GM19395 (cell line): ENCODE measurements at regions not wholly inside any gene's neighbourhood (a gene's known extent, or its start where the extent isn't known, plus 50 kb on each side); places are given as distances from the start of the nearest gene placed in this dataset.
"Not testable (repeated sequence)": the region's sequence is repeated elsewhere in the genome, so short reads cannot be mapped to it uniquely, and the experiment has no call there.

ENCODE experiments used
- ATAC-seq: cut with Tn5 transposase; IDR thresholded peaks from one replicate; pipeline ENCODE4 v1.9.1; 2021; ENCODE audit warnings: mild to moderate bottlenecking, moderate library complexity; ENCODE audit not compliant: unreplicated experiment

DNA sequence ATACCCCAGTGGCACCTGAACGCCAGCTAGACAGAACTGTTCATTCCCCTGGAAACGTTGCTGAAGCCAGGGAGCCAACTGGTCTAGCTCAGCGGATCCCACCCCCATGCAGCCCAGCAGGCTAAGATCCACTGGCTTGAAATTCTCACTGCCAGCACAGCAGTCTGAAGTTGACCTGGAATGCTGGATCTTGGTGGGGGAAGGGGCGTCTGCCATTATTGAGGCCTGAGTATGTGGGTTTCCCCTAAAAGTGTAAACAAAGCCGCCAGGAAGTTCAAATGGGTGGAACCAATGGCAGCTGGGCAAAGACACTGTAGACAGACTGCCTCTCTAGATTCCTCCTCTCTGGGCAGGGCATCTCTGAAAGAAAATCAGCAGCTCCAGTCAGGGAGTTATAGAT lies 213.0 kb downstream of the NKX6-1 start:
- no peak for ATAC-seq

DNA sequence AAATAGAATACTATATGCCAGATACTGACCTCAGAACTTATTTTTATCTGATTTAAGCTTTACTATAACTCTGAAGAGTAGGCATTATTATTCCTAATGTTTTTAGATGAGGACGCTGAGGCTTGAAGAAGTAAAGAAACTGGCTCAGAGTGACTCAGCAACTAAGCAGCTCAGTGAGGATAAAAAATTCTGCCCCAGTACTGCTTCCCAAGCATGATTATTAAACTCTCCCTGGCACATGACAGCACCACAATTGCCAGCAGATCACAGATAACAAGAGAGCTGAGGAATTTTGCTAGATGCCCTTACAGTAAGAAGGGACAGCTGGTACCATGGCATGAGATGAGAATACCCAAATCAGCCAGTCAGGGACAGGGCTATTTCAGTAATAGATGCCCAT lies 219.4 kb downstream of the NKX6-1 start:
- no peak for ATAC-seq

DNA sequence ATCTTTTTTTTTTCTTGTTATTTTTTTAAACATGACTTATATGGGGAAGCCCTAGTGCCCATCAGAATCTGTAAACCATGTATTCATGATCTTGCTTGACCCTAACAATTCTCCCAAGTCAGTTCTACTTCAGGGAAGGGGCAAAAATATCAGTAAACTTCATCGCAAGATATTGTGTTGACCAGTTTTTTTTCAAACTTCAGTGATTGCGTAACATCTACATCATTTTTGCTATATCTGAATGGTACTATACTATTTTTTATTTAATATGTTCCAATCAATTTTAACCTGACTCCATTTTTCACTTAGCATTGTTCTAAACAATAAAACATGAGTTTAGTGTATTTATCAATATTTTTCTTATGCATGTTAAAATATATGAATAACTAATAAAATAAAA lies 221.2 kb downstream of the NKX6-1 start:
- ATAC-seq, result no peak

DNA sequence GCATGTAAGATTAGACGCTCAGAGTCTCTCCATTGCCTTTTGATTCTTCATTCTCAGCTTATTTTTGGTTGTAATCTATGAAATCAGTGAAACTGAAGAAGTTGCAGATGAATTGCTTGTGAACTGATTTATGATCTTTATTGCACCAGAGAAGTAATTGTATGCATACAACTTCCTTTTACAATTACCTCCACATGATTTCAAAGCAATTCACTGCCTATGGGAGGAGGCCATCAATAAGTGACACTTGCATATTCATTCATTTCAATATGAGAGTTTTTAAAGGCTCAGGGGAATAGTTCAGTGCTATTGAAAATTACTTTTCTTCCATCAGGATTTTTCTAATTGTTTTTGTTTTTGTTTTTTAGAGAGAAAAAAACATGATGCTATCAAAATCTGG lies 222.3 kb downstream of the NKX6-1 start:
- ATAC-seq, result no peak

DNA sequence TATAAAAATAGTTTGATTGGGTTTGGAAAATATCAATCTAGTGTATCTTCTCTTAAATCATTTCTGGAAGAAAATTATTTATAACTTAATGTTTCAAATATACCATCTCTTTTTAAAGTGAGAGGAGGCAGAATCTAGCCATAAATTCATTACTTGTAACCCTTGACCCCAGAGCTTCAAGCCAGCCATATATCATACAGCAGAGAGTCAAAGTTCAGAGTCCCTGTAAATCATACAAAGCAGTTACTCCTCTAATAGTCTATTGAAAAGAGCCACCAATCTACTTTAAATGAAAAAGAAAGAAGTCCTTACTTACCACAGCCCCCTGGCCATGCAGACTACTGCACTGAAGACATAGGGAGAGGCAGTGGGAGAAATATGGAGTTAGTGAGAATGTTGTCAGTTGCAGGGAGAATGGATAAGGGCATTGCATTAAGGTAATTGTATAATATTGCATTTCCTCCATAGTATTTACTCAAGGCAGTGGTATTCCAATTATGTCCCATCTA lies 229.5 kb downstream of the NKX6-1 start:
- no peak for ATAC-seq

DNA sequence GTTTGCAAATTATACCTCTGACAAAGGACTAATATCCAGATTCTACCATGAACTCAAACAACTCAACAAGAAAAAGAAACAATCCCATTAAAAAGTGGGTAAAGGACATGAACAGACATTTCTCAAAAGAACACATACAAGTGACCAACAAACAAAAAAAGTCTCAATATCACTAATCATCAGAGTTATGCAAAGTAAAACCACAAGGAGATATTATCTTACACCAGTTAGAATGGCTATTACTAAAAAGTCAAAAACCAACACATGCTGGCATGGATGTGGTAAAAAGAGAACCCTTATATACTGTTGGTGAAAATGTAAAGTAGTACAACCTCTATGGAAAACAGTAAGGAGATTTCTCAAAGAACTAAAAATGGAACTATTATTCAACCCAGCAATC lies 234.4 kb downstream of the NKX6-1 start:
- no peak for ATAC-seq

DNA sequence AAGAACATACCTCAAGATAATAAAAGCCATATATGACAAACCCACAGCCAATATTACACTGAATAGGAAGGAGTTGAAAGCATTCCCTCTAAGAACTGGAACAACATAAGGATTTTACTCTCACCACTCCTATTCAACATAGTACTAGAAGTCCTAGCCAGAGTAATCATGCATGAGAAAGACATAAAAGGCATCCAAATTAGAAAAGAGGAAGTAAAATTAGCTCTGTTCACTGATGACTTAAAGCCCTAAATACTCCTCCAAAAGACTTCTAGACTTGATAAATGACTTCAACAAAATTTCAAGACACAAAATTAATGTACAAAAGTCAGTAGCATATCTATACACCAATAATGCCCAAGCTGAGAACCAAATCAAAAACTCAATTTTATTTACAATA lies 235.7 kb downstream of the NKX6-1 start:
- peak; percentile 48 for ATAC-seq

DNA sequence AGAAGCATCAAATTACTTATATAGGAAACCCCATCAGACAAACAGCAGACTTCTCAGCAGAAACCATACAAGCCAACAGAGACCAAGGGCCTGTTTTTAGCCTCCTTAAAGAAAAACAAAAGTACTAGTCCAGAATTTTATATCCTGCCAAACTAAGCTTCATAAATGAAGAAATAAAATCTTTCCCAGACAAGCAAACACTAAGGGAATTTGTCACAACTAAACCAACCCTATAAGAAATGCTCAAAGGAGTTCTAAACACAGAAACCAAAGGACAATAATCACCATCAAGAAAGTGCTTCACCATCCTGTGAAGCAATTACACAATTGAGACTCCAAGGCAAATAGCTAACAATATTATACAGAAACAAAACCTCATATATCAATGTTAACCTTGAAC lies 238.6 kb downstream of the NKX6-1 start:
- ATAC-seq, result no peak

DNA sequence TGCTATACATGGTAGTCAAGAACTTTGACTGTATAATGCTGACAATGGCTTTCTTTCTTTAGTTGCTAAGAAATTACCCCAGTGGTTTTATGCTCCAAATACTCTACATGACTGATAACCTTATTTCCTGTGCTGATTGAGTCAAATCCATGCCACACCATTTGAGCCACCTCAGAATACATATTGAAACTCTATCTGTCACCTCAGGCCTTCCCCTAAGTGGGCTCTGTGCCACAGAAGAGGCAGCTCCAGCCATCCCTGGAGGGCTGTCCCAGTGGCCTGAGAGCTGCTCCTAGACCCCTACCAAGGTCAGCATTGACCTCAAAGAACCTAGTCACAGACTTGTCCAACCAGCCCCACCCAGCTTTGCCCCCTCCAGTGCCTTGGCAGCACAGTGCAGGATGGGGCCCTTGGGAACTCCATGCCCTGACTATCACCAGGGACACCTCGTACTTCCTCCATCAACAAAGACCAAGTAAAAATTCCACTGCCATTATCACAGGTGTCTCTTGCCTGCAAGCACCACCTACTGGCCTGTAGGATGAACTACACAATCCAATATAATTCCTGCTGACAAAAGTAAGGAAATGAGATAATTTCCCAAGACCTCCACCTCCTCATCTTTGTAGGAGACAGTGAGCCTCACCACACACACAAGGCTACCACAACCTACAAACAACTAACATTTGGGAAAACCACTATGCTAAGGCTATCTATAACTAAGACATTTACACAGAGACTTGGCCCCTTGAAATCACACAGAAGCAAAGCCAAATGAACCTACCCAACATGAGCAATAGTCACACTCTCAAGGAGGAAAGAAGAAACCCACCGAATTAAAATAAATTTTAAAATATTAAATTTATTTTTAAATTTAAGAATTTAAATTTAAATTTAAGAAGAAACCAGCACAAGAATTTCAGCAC lies 239.9 kb downstream of the NKX6-1 start:
- peak; percentile 87 for ATAC-seq

DNA sequence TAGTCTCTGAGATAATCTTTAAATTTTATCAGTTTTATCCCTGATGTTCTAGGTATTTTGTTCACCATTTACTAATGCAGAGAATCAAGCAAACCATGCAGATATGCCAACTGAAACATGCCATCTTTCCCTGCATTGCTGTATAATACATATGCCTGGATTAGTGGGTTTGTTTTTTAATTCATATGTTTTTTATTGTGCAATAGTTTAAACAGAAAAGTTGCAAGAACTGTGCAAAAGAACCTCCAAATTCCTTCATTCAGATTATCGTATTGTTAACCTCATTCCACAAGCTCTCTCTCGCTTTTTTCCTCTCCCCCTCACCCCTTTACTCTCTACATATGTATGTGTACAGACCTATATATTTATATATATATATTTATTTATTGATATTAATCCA lies 244.6 kb downstream of the NKX6-1 start:
- ATAC-seq, result no peak

DNA sequence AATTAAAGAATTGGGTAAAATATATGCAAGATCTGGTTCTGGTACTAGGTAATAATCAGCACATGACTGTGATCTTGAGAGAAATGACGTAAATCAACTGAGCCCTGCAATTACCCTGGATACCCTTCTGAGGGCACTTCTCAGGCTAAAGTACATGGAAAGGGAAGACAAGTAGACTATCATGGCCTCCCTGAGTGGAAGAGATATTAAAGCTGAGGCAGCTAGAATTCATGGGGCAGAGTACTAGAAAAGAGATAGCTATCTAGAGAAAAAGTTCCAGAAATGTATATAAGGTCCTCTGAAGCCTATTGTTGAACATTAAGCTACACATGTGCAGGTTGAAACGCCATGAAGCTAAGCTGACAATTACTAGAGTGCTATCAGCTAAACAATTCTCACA lies 249.6 kb downstream of the NKX6-1 start:
- ATAC-seq, result no peak

DNA sequence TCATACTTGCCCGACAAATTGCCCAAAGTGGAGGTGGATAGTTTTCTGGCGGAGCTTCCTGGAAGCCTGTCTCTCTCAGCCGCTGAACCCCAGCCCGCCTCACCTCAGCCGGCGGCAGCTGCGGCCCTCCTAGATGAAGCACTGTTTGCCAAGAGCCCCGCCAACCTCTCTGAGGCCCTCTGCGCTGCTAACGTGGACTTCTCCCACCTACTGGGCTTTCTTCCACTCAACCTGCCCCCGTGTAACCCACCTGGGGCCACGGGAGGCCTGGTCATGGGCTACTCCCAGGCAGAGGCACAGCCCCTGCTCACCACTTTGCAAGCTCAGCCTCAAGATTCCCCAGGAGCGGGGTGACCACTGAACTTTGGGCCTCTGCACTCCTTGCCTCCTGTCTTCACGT lies 254.1 kb downstream of the NKX6-1 start:
- ATAC-seq, result not testable (repeated sequence)

DNA sequence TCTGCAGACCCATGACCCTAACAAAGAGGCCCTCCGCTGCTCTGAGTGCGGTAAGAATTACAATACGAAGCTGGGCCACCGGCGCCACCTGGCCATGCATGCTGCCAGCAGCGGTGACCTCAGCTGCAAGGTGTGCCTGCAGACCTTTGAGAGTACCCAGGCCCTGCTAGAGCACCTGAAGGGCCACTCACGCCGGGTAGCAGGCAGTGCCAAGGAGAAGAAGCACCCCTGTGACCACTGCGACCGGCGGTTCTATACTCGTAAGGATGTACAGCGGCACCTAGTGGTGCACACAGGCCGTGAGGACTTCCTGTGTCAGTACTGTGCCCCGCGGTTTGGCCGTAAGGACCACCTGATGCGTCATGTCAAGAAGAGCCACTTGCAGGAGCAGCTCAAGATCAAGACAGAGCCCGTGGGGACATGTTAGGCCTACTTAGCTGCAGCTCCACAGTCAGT lies 254.7 kb downstream of the NKX6-1 start:
- ATAC-seq, result not testable (repeated sequence)

DNA sequence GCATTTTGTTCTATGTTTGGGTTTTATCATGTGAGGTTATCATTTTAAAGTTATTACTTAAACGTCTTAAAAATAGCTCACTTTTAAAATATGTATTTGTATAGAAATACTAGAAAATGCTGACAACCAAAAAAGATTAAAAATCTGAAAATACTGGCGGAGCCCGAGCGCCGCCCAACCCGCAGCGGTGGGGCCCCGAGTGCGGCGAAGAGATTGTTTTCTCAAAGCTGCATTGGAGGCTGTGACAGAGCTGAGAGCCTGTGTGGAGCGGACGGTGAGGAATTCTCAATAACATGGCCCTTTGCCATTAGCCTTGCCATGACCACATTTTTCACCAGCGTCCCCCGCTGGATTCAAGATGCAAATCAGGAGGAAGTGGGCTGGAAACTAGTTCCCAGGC lies 255.4 kb downstream of the NKX6-1 start:
- no peak for ATAC-seq

DNA sequence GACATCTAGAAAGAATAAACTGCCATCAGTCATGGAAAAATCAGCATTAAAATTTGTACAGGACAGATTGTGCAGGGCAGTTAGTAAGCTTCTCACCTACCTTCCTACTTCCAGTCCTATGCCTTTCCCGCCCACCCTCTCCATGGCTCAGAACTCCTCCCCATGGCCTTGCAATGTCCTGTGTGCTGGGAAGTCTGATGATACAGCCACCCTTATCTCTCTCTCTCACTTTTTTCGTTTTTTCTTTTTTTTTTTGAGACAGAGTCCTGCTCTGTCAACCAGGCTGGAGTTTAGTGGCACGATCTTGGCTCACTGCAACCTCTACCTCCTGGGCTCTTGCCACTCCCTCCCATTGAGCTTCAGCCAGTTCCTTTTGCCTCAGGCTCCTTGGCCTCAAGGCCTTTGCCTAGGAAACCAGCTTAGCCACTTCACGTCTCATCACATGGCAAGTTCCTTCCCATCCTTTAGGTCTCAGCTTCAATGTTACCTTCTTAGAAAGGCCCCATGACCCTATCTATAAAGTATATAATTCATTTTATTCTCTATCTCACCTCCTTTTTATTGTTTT lies 259.7 kb downstream of the NKX6-1 start:
- ATAC-seq, result no peak

DNA sequence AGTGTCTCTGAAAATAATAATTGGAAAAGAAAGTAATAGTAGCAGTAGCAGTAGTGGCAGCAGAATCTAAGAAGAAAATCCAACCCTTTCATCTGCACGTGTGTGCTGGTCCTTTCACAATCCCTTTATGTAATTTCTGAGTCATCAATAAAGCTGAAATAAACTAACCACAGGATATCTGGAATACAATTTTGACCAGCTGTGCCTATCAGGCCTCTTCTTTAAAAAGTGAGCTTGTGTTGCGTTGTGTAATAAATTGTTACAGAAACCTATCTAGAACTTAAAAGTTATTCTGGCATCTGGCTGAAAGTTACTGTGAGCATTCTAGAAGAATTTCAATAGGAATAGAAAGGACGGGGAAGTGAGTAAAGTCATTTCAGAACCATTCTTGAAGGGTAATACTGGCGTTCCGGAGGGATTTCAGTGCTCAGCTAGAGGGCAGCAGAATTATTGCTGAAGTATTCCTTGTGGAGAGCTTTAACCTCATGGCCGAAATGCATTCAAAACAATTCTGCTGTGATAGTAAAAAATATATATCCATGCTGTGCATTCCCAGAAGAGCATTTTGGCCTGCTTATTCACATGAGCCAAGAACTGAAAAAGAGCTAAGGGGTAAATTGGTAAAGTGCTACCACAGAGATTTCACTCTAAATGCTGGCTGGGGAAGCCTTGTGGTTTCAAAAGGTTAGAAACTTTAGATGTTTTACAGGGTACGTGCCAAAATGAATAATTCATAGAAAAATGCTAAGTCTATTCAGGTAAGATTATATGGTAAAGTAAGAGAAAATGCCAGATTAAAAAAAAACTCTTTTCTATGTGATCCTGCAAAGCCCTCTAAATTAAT lies 260.6 kb downstream of the NKX6-1 start:
- no peak for ATAC-seq

DNA sequence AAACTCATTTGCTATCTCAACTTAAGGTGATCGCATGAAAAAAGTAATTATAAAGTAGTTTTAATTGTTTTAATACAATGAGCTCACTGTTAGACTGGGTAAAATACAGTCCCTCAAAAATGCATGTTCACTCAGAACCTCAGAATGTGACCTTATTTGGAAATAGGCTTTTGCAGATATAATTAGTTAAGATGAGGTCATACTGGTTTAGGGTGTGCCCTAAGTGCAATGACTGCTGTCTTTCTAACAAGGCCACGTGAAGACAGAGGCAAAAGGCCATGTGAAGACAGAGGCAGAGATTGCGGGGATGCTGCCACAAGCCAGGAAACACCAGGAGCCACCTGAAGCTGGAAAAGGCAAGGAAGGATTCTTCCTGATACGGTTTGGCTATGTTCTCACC lies 262.1 kb downstream of the NKX6-1 start:
- ATAC-seq, result no peak

DNA sequence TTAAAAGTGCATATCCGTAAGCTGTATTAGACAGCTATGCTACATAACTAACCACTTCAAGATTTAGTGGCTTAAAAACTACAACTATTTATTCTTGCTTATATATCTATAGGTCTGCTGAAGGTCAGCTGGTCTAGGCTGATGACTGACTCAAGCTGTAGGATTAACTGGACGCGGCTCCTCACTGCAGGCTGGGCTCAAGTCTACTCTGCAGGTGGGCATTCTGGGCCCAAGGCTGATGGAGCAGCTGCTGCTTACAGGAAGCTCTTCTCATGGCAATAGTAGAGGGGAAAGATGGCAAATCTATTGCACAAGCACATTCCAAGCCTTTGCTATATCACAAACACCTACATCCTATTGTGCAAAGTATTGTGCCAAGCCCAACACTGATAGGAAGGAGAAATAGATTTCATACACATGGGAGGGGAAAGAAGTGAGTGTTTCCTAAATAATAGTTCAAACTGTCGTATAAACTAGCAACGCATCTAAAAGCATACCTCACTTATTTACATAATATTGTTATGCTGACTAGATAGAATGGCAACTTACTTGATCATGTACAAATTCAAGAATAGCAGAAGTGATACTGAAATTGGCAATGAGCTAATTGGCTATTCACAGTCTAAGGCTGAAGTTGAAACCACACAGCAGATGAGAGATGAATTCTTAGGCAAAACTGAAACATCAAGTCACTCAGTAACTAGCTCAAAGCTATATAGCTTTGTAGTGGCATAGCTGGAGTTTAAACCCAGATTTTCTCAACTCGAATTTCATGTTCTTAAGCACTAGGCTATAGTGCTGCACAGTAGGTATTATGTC lies 263.8 kb downstream of the NKX6-1 start:
- peak; percentile 100 for ATAC-seq

DNA sequence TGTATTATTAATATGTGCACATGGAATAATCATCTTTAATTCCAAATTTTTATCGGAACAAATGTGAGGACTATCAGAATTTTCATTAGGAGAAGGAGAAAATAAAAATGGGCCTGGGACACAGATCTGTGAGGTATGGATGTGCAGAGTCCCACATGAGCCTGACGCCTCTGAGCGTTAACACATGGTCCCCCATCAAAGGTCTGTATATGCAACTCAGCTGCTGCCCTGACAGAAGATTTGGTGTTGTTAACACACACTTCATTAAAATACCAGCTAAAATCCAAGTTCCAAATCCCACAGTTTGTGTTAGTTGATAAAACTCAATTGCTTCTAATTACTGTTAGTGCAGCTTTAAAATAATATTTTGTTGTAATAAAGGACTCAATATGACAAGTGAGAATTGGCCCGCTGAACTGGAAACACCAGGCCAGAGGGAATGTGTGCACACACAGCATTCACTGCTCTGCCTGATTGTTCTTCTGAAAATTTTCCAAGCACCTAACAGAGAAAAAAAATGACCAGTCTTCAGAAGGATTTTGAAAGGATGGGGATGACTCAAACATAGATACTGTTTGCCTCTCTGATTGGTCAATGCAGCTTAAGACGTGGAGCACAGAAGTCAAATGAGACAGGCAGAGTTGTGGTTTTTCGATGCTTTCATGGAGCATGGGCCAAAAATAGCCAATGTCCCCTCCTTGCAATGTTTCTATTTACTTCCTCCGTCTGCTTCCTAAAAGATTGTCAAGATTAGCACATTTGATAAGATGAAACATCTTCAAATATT lies 266.6 kb downstream of the NKX6-1 start:
- no peak for ATAC-seq
